Neural progenitor cell (in vitro differentiated cells): ENCODE measurements at regions not wholly inside any gene's neighbourhood (a gene's known extent, or its start where the extent isn't known, plus 50 kb on each side); places are given as distances from the start of the nearest gene placed in this dataset.
"Not testable (repeated sequence)": the region's sequence is repeated elsewhere in the genome, so short reads cannot be mapped to it uniquely, and the experiment has no call there.

ENCODE experiments used
- DNase-seq: peaks from one replicate; pipeline ENCODE4 v3.0.0-alpha.2; 2016; ENCODE audit warnings: low spot score
- H2AFZ ChIP-seq: fragments of 200-600 bp; sonication (generic); replicated peaks from 2 replicates; pipeline ENCODE4 v1.6.1; 2016; ENCODE audit warnings: antibody characterized with exemption
- H3F3A ChIP-seq: fragments of 200-600 bp; sonication (generic); 2 replicates; pipeline ENCODE4 v1.6.1; 2016; ENCODE audit warnings: antibody characterized with exemption, low read depth
- H3K27ac ChIP-seq: fragments of 200-600 bp; sonication (generic); 2 replicates; pipeline ENCODE4 v1.5.1; 2016; ENCODE audit warnings: mild to moderate bottlenecking
- H3K27me3 ChIP-seq: fragments of 200-600 bp; sonication (generic); 2 replicates; pipeline ENCODE4 v1.6.1; 2016; ENCODE audit warnings: mild to moderate bottlenecking, moderate library complexity
- H3K36me3 ChIP-seq: fragments of 200-600 bp; sonication (generic); 2 replicates; pipeline ENCODE4 v1.5.1; 2016
- H3K4me1 ChIP-seq: fragments of 200-600 bp; sonication (generic); 2 replicates; pipeline ENCODE4 v1.6.1; 2016; ENCODE audit warnings: mixed run types
- H3K4me2 ChIP-seq: fragments of 200-600 bp; sonication (generic); 2 replicates; pipeline ENCODE4 v1.6.1; 2016
- H3K4me3 ChIP-seq: fragments of 200-600 bp; sonication (generic); 2 replicates; pipeline ENCODE4 v1.5.1; 2016
- H3K79me2 ChIP-seq: fragments of 200-600 bp; sonication (generic); 2 replicates; pipeline ENCODE4 v1.6.1; 2016; ENCODE audit warnings: low read depth
- H3K9ac ChIP-seq: fragments of 200-600 bp; sonication (generic); 2 replicates; pipeline ENCODE4 v1.6.1; 2016
- H3K9me3 ChIP-seq: fragments of 200-600 bp; sonication (generic); 2 replicates; pipeline ENCODE4 v1.5.1; 2016; ENCODE audit warnings: low read depth
- H4K20me1 ChIP-seq: fragments of 200-600 bp; sonication (generic); 2 replicates; pipeline ENCODE4 v1.6.1; 2016; ENCODE audit warnings: low read depth
- H3K27ac Mint-ChIP-seq: 3 replicates; pipeline ENCODE4 v1.8.0; 2021; ENCODE audit warnings: mixed read lengths
- H3K27me3 Mint-ChIP-seq: 2 replicates; pipeline ENCODE4 v1.8.0; 2022; ENCODE audit warnings: low read depth, mild to moderate bottlenecking, inconsistent platforms, moderate library complexity, mixed read lengths; ENCODE audit not compliant: insufficient read depth
- H3K36me3 Mint-ChIP-seq: 3 replicates; pipeline ENCODE4 v1.8.0; 2021; ENCODE audit warnings: mixed read lengths
- H3K4me1 Mint-ChIP-seq: 3 replicates; pipeline ENCODE4 v1.8.0; 2021; ENCODE audit warnings: mixed read lengths
- H3K4me3 Mint-ChIP-seq: 3 replicates; pipeline ENCODE4 v1.8.0; 2021; ENCODE audit warnings: mild to moderate bottlenecking, moderate library complexity, mixed read lengths
- H3K9me3 Mint-ChIP-seq: 3 replicates; pipeline ENCODE4 v1.8.0; 2020; ENCODE audit warnings: mixed read lengths
- CTCF ChIP-seq: fragments of 200-600 bp; sonication (generic); IDR thresholded peaks from 2 replicates; pipeline ENCODE4 v1.5.1; 2017; ENCODE audit warnings: antibody characterized with exemption, mild to moderate bottlenecking
- EZH2 ChIP-seq: fragments of 200-600 bp; sonication (generic); IDR thresholded peaks from 2 replicates; pipeline ENCODE4 v1.6.1; 2017; ENCODE audit warnings: antibody characterized with exemption, mild to moderate bottlenecking, moderate library complexity
- EZH2phosphoT487 ChIP-seq: fragments of 200-600 bp; sonication (generic); IDR thresholded peaks from 2 replicates; pipeline ENCODE4 v1.6.1; 2017; ENCODE audit warnings: antibody characterized with exemption

GRCh38 chr17:53765609-53766008 lies 57.1 kb upstream of the KIF2B start:
- Histone ChIP-seq H3K27me3 (no peaks in the 10 kb centered on the region), H2AFZ (no peak overlapping the region), H3K9me3 (no peaks in the 10 kb centered on the region), H3K27ac (no peak overlapping the region), H4K20me1 (no peaks in the 10 kb centered on the region), H3K4me1 (no peaks in the 10 kb centered on the region), H3K36me3 (no peaks in the 10 kb centered on the region), H3K79me2 (no peaks in the 10 kb centered on the region), H3F3A (no peaks in the 10 kb centered on the region), H3K4me3 (no peak overlapping the region), H3K4me2 (no peak overlapping the region), H3K9ac (no peak overlapping the region)
- no peak for TF ChIP-seq CTCF
- no peak for TF ChIP-seq EZH2phosphoT487
- no peak for TF ChIP-seq EZH2
- no peak overlapping the region for H3K27ac Mint-ChIP-seq
- no peaks in the 10 kb centered on the region for H3K4me1 Mint-ChIP-seq
- H3K9me3 Mint-ChIP-seq, result peaks cover 3% of the 10 kb centered on the region
- H3K27me3 Mint-ChIP-seq, result no peaks in the 10 kb centered on the region
- H3K36me3 Mint-ChIP-seq, result no peaks in the 10 kb centered on the region
- no peak for DNase-seq
- H3K4me3 Mint-ChIP-seq, result no peak overlapping the region

- DNase-seq, result no peak
- Mint-ChIP-seq H3K27ac (no peak overlapping the region), H3K27me3 (no peaks in the 10 kb centered on the region), H3K36me3 (no peaks in the 10 kb centered on the region), H3K9me3 (peaks cover 4% of the 10 kb centered on the region), H3K4me1 (no peaks in the 10 kb centered on the region), H3K4me3 (no peak overlapping the region)
- Histone ChIP-seq H2AFZ (no peak overlapping the region), H3K4me2 (no peak overlapping the region), H3K27ac (no peak overlapping the region), H4K20me1 (no peaks in the 10 kb centered on the region), H3K79me2 (no peaks in the 10 kb centered on the region), H3K4me1 (no peaks in the 10 kb centered on the region), H3K4me3 (no peak overlapping the region), H3F3A (no peaks in the 10 kb centered on the region), H3K36me3 (no peaks in the 10 kb centered on the region), H3K9ac (no peak overlapping the region), H3K9me3 (no peaks in the 10 kb centered on the region), H3K27me3 (no peaks in the 10 kb centered on the region)
- no peak for TF ChIP-seq EZH2phosphoT487
- TF ChIP-seq EZH2, result no peak
- no peak for TF ChIP-seq CTCF
Observed at GRCh38 chr17:53765129-53765528, 57.6 kb upstream of the KIF2B start.

DNA sequence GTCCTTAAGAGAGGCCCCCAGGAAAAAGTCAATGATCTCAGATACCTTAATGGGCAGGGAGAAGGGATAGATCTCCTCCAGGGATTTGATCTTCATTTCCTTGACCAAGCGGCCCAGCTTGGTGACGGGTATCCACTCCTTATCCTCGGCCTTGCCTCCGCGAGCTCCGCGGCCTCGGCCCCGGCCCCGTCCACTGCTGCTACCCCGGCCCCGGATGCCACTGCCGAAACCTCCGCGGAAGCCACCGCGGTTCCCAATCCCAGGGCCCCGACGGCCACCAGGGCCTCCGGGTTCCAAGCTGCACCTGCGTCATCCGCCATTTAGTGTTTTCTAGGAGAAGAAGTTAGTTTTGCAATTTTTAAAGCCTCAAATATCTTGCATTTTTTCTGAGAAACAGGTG lies 65.2 kb upstream of the KIF2B start:
- H3K27ac Mint-ChIP-seq, result no peak overlapping the region
- Histone ChIP-seq H4K20me1 (no peaks in the 10 kb centered on the region), H3K4me1 (no peaks in the 10 kb centered on the region), H2AFZ (no peak overlapping the region), H3K36me3 (no peaks in the 10 kb centered on the region), H3K79me2 (no peaks in the 10 kb centered on the region), H3K27me3 (no peaks in the 10 kb centered on the region), H3K4me2 (no peak overlapping the region), H3F3A (no peaks in the 10 kb centered on the region), H3K9me3 (no peaks in the 10 kb centered on the region), H3K9ac (no peak overlapping the region), H3K4me3 (no peak overlapping the region), H3K27ac (no peak overlapping the region)
- no peak for DNase-seq
- H3K9me3 Mint-ChIP-seq, result peaks cover 5% of the 10 kb centered on the region
- no peaks in the 10 kb centered on the region for H3K4me1 Mint-ChIP-seq
- TF ChIP-seq CTCF (no peak), EZH2phosphoT487 (no peak), EZH2 (no peak)
- H3K36me3 Mint-ChIP-seq, result no peaks in the 10 kb centered on the region
- H3K27me3 Mint-ChIP-seq, result no peaks in the 10 kb centered on the region
- no peak overlapping the region for H3K4me3 Mint-ChIP-seq

- DNase-seq, H3F3A ChIP-seq, H3K27ac Mint-ChIP-seq, H3K4me1 Mint-ChIP-seq, H3K9me3 Mint-ChIP-seq, H3K27me3 Mint-ChIP-seq, H2AFZ ChIP-seq, H3K4me2 ChIP-seq, H3K4me3 Mint-ChIP-seq, H3K36me3 Mint-ChIP-seq, H3K9ac ChIP-seq, H3K79me2 ChIP-seq, H3K27me3 ChIP-seq, H3K27ac ChIP-seq, H3K4me3 ChIP-seq, H3K4me1 ChIP-seq, H4K20me1 ChIP-seq, H3K9me3 ChIP-seq, H3K36me3 ChIP-seq: not testable (repeated sequence)
Observed at GRCh38 chr17:53757116-53757515, 65.6 kb upstream of the KIF2B start.
